Neural cell (in vitro differentiated cells): ENCODE measurements at regions not wholly inside any gene's neighbourhood (a gene's known extent, or its start where the extent isn't known, plus 50 kb on each side); places are given as distances from the start of the nearest gene placed in this dataset.

Experiments used
- EP300 ChIP-seq: fragments of 450-650 bp; conservative IDR thresholded peaks from 2 replicates; pipeline ENCODE4 v1.6.1; 2014; ENCODE audit warnings: antibody characterized with exemption, mild to moderate bottlenecking, moderate library complexity; ENCODE audit not compliant: poor library complexity, severe bottlenecking
- EZH2 ChIP-seq: fragments of 200-600, 300-800 bp; shearing (Covaris generic), sonication (generic); IDR thresholded peaks from 2 replicates; pipeline ENCODE4 v1.6.1; 2014; ENCODE audit warnings: antibody characterized with exemption, low read length, borderline replicate concordance, mild to moderate bottlenecking; ENCODE audit not compliant: insufficient read depth, poor library complexity, severe bottlenecking
- MXI1 ChIP-seq: fragments of 450-650 bp; conservative IDR thresholded peaks from 2 replicates; pipeline ENCODE4 v1.6.1; 2014; ENCODE audit warnings: antibody characterized with exemption, mild to moderate bottlenecking; ENCODE audit not compliant: poor library complexity, severe bottlenecking
- POLR2AphosphoS5 ChIP-seq: IDR thresholded peaks from 2 replicates; pipeline ENCODE4 v1.6.1; 2012
- RAD21 ChIP-seq: fragments of 450-650 bp; conservative IDR thresholded peaks from 2 replicates; pipeline ENCODE4 v1.6.1; 2014; ENCODE audit warnings: antibody characterized with exemption, mild to moderate bottlenecking, moderate library complexity
- REST ChIP-seq: IDR thresholded peaks from 2 replicates; pipeline ENCODE4 v1.6.1; 2012; ENCODE audit warnings: borderline replicate concordance
- SMC3 ChIP-seq: fragments of 450-650 bp; conservative IDR thresholded peaks from 2 replicates; pipeline ENCODE4 v1.6.1; 2014; ENCODE audit warnings: antibody characterized with exemption, mild to moderate bottlenecking, moderate library complexity; ENCODE audit not compliant: poor library complexity
- TAF1 ChIP-seq: IDR thresholded peaks from 2 replicates; pipeline ENCODE4 v1.6.1; 2012; ENCODE audit warnings: low read depth
- TF ChIP-seq, protein P1 (sequence below): fragments of 450-650 bp; IDR thresholded peaks from 2 replicates; pipeline ENCODE4 v1.5.1; 2014; ENCODE audit warnings: antibody characterized with exemption, mild to moderate bottlenecking, moderate library complexity; ENCODE audit not compliant: poor library complexity, severe bottlenecking

DNA sequence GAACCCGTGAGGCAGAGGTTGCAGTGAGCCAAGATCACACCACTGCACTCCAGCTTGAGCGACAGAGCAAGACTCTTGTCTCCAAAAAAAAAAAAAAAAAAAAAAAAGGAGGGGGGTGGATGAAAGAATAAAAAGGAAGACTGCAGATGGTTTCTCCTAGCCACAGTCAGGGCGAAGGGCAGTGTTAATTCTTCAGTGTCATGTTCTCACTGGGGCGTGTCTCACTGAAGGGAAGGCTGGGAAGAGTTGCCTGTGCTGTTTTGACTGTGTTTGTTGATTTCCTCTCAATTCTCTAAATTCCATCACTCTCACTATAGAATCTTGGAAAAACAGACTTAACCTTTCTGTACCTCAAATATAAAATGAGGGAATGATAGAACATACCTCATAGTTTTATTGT is 71.6 kb upstream of the DHX15 start:
- TF ChIP-seq EP300 = no peak
- TF ChIP-seq, protein P1, sequence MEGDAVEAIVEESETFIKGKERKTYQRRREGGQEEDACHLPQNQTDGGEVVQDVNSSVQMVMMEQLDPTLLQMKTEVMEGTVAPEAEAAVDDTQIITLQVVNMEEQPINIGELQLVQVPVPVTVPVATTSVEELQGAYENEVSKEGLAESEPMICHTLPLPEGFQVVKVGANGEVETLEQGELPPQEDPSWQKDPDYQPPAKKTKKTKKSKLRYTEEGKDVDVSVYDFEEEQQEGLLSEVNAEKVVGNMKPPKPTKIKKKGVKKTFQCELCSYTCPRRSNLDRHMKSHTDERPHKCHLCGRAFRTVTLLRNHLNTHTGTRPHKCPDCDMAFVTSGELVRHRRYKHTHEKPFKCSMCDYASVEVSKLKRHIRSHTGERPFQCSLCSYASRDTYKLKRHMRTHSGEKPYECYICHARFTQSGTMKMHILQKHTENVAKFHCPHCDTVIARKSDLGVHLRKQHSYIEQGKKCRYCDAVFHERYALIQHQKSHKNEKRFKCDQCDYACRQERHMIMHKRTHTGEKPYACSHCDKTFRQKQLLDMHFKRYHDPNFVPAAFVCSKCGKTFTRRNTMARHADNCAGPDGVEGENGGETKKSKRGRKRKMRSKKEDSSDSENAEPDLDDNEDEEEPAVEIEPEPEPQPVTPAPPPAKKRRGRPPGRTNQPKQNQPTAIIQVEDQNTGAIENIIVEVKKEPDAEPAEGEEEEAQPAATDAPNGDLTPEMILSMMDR = no peak
- no peak for TF ChIP-seq MXI1
- no peak for TF ChIP-seq EZH2
- TF ChIP-seq POLR2AphosphoS5 = no peak
- TF ChIP-seq REST = no peak
- TF ChIP-seq SMC3 = no peak
- no peak for TF ChIP-seq TAF1
- TF ChIP-seq RAD21 = no peak
